ENCODE measurements at regions not wholly inside any gene's neighbourhood (a gene's known extent, or its start where the extent isn't known, plus 50 kb on each side); places are given as distances from the start of the nearest gene placed in this dataset.

DNA sequence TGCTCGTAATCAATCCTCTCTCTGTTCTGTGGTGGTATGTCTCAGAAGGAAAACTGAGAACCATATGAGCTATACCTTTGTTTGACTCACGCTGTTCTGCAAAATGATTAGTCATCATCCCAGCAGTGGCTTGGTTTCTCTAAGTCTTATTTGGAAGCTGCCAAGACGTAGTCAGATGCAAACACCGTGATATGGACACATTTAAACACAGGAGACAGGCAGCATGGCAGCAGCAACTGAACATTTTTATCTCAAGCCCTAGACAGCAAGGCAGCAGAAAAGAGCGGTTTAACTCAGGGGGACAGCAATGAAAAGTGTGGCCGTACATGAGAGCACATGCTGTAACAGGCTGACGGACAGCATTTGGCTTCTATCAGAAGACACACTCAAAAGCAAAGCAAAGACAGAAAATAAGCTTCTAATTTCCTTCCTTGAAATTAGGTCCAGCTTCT lies 1295.1 kb downstream of the EPHA7 start:
- no peaks in the 10 kb centered on the region for H3F3A ChIP-seq (ENCODE audit: insufficient read depth, low read length, poor library complexity, severe bottlenecking)
- H3K36me3 ChIP-seq (ENCODE audit: insufficient read depth, low read length), result no peaks in the 10 kb centered on the region
- no peak overlapping the region for H3K9ac ChIP-seq (ENCODE audit: low read length)
- no peaks in the 10 kb centered on the region for H3K27me3 ChIP-seq (ENCODE audit: insufficient read depth, low read depth, low read length)
- no peak overlapping the region for H2AFZ ChIP-seq (ENCODE audit: low read depth, low read length)
- no peaks in the 10 kb centered on the region for H3K79me2 ChIP-seq (replicated peaks; ENCODE audit: insufficient read depth, low read length)
- H3K9me3 ChIP-seq (ENCODE audit: low read length), result no peaks in the 10 kb centered on the region
- no peak overlapping the region for H3K4me3 ChIP-seq (ENCODE audit: low read length)
- H3K9me2 ChIP-seq (ENCODE audit: insufficient read depth, low read length), result no peaks in the 10 kb centered on the region
- H4K20me1 ChIP-seq (ENCODE audit: insufficient read depth), result no peaks in the 10 kb centered on the region
- no peak overlapping the region for H3K27ac ChIP-seq (ENCODE audit: low read length)
- H3K4me2 ChIP-seq (ENCODE audit: low read length), result no peak overlapping the region
- TF ChIP-seq EP300 (conservative IDR thresholded peaks at IDR 0.05; ENCODE audit: poor library complexity, severe bottlenecking) (peak; percentile 47), POLR2AphosphoS5 (IDR thresholded peaks at IDR 0.05) (no peak), MXI1 (conservative IDR thresholded peaks at IDR 0.05; ENCODE audit: poor library complexity, severe bottlenecking) (no peak)
- TF ChIP-seq, protein P1, sequence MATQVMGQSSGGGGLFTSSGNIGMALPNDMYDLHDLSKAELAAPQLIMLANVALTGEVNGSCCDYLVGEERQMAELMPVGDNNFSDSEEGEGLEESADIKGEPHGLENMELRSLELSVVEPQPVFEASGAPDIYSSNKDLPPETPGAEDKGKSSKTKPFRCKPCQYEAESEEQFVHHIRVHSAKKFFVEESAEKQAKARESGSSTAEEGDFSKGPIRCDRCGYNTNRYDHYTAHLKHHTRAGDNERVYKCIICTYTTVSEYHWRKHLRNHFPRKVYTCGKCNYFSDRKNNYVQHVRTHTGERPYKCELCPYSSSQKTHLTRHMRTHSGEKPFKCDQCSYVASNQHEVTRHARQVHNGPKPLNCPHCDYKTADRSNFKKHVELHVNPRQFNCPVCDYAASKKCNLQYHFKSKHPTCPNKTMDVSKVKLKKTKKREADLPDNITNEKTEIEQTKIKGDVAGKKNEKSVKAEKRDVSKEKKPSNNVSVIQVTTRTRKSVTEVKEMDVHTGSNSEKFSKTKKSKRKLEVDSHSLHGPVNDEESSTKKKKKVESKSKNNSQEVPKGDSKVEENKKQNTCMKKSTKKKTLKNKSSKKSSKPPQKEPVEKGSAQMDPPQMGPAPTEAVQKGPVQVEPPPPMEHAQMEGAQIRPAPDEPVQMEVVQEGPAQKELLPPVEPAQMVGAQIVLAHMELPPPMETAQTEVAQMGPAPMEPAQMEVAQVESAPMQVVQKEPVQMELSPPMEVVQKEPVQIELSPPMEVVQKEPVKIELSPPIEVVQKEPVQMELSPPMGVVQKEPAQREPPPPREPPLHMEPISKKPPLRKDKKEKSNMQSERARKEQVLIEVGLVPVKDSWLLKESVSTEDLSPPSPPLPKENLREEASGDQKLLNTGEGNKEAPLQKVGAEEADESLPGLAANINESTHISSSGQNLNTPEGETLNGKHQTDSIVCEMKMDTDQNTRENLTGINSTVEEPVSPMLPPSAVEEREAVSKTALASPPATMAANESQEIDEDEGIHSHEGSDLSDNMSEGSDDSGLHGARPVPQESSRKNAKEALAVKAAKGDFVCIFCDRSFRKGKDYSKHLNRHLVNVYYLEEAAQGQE (IDR thresholded peaks at IDR 0.05; ENCODE audit: borderline replicate concordance), result no peak

DNA sequence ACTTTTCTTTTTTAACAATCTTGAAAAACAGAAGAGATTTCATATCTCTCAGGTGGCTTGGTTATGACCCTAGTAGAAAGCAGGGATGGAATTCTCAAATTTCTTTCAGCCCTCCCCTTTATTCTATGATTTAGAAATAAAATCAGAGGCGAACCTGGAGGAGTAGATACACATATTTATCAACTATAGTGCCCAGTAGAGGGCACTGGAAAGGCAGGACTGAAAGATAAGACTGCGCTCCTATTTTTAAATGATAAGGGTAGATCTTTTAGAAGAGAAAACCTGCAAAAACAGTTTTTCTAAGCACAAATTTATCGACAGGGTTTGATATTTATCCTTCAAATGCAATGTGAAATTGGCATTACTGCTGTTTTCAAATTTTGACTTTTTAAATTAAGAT lies 1296.6 kb downstream of the EPHA7 start:
- Histone ChIP-seq H3K4me2 (ENCODE audit: low read length) (no peak overlapping the region), H3F3A (ENCODE audit: insufficient read depth, low read length, poor library complexity, severe bottlenecking) (no peaks in the 10 kb centered on the region), H3K4me3 (ENCODE audit: low read length) (no peak overlapping the region), H2AFZ (ENCODE audit: low read depth, low read length) (no peak overlapping the region), H3K36me3 (ENCODE audit: insufficient read depth, low read length) (no peaks in the 10 kb centered on the region), H3K27ac (ENCODE audit: low read length) (no peak overlapping the region), H3K79me2 (replicated peaks; ENCODE audit: insufficient read depth, low read length) (no peaks in the 10 kb centered on the region), H4K20me1 (ENCODE audit: insufficient read depth) (no peaks in the 10 kb centered on the region), H3K9me2 (ENCODE audit: insufficient read depth, low read length) (no peaks in the 10 kb centered on the region), H3K9ac (ENCODE audit: low read length) (no peak overlapping the region), H3K27me3 (ENCODE audit: insufficient read depth, low read depth, low read length) (no peaks in the 10 kb centered on the region), H3K9me3 (ENCODE audit: low read length) (no peaks in the 10 kb centered on the region)
- TF ChIP-seq POLR2AphosphoS5 (IDR thresholded peaks at IDR 0.05), result no peak
- TF ChIP-seq RAD21 (conservative IDR thresholded peaks at IDR 0.05), result peak; percentile 56
- peak; percentile 58 for TF ChIP-seq SMC3 (conservative IDR thresholded peaks at IDR 0.05; ENCODE audit: poor library complexity)
- TF ChIP-seq, protein P1 (IDR thresholded peaks at IDR 0.05; ENCODE audit: borderline replicate concordance), result no peak
- TF ChIP-seq, protein P2, sequence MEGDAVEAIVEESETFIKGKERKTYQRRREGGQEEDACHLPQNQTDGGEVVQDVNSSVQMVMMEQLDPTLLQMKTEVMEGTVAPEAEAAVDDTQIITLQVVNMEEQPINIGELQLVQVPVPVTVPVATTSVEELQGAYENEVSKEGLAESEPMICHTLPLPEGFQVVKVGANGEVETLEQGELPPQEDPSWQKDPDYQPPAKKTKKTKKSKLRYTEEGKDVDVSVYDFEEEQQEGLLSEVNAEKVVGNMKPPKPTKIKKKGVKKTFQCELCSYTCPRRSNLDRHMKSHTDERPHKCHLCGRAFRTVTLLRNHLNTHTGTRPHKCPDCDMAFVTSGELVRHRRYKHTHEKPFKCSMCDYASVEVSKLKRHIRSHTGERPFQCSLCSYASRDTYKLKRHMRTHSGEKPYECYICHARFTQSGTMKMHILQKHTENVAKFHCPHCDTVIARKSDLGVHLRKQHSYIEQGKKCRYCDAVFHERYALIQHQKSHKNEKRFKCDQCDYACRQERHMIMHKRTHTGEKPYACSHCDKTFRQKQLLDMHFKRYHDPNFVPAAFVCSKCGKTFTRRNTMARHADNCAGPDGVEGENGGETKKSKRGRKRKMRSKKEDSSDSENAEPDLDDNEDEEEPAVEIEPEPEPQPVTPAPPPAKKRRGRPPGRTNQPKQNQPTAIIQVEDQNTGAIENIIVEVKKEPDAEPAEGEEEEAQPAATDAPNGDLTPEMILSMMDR (IDR thresholded peaks at IDR 0.05; ENCODE audit: poor library complexity, severe bottlenecking), result peak; percentile 50
